GM12878 (cell line): ENCODE measurements at regions not wholly inside any gene's neighbourhood (a gene's known extent, or its start where the extent isn't known, plus 50 kb on each side); places are given as distances from the start of the nearest gene placed in this dataset.

Source experiments
- ATF2 ChIP-seq: IDR thresholded peaks from 2 replicates; pipeline ENCODE4 v1.6.1; 2012; ENCODE audit warnings: low read length, inconsistent platforms
- CBX5 ChIP-seq: sonication (generic); IDR thresholded peaks from 2 replicates; pipeline ENCODE4 v1.6.1; 2016; ENCODE audit warnings: low read depth, moderate library complexity, mild to moderate bottlenecking, inconsistent platforms
- E2F4 ChIP-seq: IDR thresholded peaks from 2 replicates; pipeline ENCODE4 v1.6.1; 2012; ENCODE audit warnings: low read depth, low read length, improper control_type of control experiment
- EZH2 ChIP-seq: IDR thresholded peaks from 2 replicates; pipeline ENCODE4 v1.6.1; 2012; ENCODE audit warnings: low read depth, mild to moderate bottlenecking, control low read depth, inconsistent platforms, low read length, borderline replicate concordance; ENCODE audit not compliant: control insufficient read depth
- KAT2A ChIP-seq: conservative IDR thresholded peaks from 2 replicates; pipeline ENCODE4 v1.6.1; 2011; ENCODE audit warnings: low read depth, low read length; ENCODE audit not compliant: control insufficient read depth
- KDM1A ChIP-seq: fragments of 200-600 bp; sonication (generic); IDR thresholded peaks from 2 replicates; pipeline ENCODE4 v1.6.1; 2016; ENCODE audit warnings: borderline replicate concordance
- MAX ChIP-seq: IDR thresholded peaks from 2 replicates; pipeline ENCODE4 v1.6.1; 2012; ENCODE audit warnings: low read depth, low read length, improper control_type of control experiment
- MEF2A ChIP-seq: IDR thresholded peaks from 2 replicates; pipeline ENCODE4 v1.6.1; 2011; ENCODE audit warnings: low read depth, mild to moderate bottlenecking, low read length, moderate library complexity; ENCODE audit not compliant: insufficient read depth
- NR2C1 ChIP-seq: fragments of 450-650 bp; IDR thresholded peaks from 2 replicates; pipeline ENCODE4 v1.6.1; 2017; ENCODE audit warnings: antibody characterized with exemption, mild to moderate bottlenecking, moderate library complexity
- PAX5 ChIP-seq: IDR thresholded peaks from 2 replicates; pipeline ENCODE4 v1.6.1; 2011; ENCODE audit warnings: low read depth, low read length, borderline replicate concordance
- RCOR1 ChIP-seq: conservative IDR thresholded peaks from 2 replicates; pipeline ENCODE4 v1.6.1; 2012; ENCODE audit warnings: low read depth, low read length, improper control_type of control experiment
- RFX5 ChIP-seq: IDR thresholded peaks from 2 replicates; pipeline ENCODE4 v1.6.1; 2011; ENCODE audit warnings: low read depth, low read length, improper control_type of control experiment
- SKIL ChIP-seq: fragments of 450-650 bp; IDR thresholded peaks from 2 replicates; pipeline ENCODE4 v1.6.1; 2017; ENCODE audit warnings: mild to moderate bottlenecking, low read depth, inconsistent platforms; ENCODE audit not compliant: poor library complexity, severe bottlenecking
- TCF12 ChIP-seq: IDR thresholded peaks from 2 replicates; pipeline ENCODE4 v1.6.1; 2011; ENCODE audit warnings: low read depth, mild to moderate bottlenecking, low read length

GRCh38 chr15:38021259-38021658 lies 86.8 kb downstream of the TMCO5A start (continued):
- TF ChIP-seq NR2C1 (no peak), E2F4 (no peak), EZH2 (no peak), RCOR1 (no peak), KAT2A (no peak), ATF2 (no peak), KDM1A (no peak), RFX5 (no peak), SKIL (no peak), PAX5 (no peak), TCF12 (no peak), MEF2A (peak; percentile 48; the same call in 1 of the 2 replicates), CBX5 (no peak), MAX (no peak)
